ENCODE measurements at regions not wholly inside any gene's neighbourhood (a gene's known extent, or its start where the extent isn't known, plus 50 kb on each side); places are given as distances from the start of the nearest gene placed in this dataset.
"Not testable (repeated sequence)": the region's sequence is repeated elsewhere in the genome, so short reads cannot be mapped to it uniquely, and the experiment has no call there.

- no peak overlapping the region for H3K9ac ChIP-seq (replicated peaks; ENCODE audit: extremely low read depth, insufficient read depth, low read length)
- dilution Hi-C loops (cut with MboI; ENCODE audit: extremely low pct_ligation_motif_present, low sequenced_read_pairs), result no loop called here
- H3K4me3 ChIP-seq (replicated peaks in 1 of 3; ENCODE audit: insufficient read depth in 1 of 3, low read depth in 1 of 3, low read length in 3 of 3), result no peak overlapping the region
- no peaks in the 10 kb centered on the region for H3K36me3 ChIP-seq (ENCODE audit: control insufficient read depth in 2 of 2, extremely low read depth in 1 of 2, insufficient read depth in 2 of 2, low read length in 2 of 2)
- no peak for DNase-seq (ENCODE audit: low read depth, low spot score)
- intact Hi-C loops (cut with micrococcal nuclease), result no loop called here
- FAIRE-seq, result no peak
- no peak overlapping the region for H3K4me2 ChIP-seq (ENCODE audit: insufficient read depth, low read length)
- H3K79me2 ChIP-seq (ENCODE audit: control insufficient read depth, insufficient read depth, low read length), result no peaks in the 10 kb centered on the region
- no peaks in the 10 kb centered on the region for H3K9me3 ChIP-seq (replicated peaks; ENCODE audit: control insufficient read depth, insufficient read depth, low read length)
- peaks cover 0 to 1% of the 10 kb centered on the region in 2 experiments for H3K27me3 ChIP-seq (ENCODE audit: control insufficient read depth in 2 of 2, insufficient read depth in 2 of 2, low read length in 2 of 2)
- no TSS peak for BruUV-seq (replicated peaks)
- H3K27ac ChIP-seq (ENCODE audit: insufficient read depth, low read depth, low read length), result no peak overlapping the region
- TF ChIP-seq CTCF (IDR thresholded peaks at IDR 0.05; ENCODE audit: extremely low read depth in 1 of 2, insufficient read depth in 1 of 2, low read depth in 1 of 2, low read length in 2 of 2) (no peak), MAX (IDR thresholded peaks at IDR 0.05; ENCODE audit: insufficient read depth, insufficient read length) (no peak), FOS (IDR thresholded peaks at IDR 0.05; ENCODE audit: borderline replicate concordance, insufficient read depth, low read length) (no peak), POLR2A (IDR thresholded peaks at IDR 0.05; ENCODE audit: low read depth, low read length) (no peak), POLR2AphosphoS5 (IDR thresholded peaks at IDR 0.05; ENCODE audit: insufficient read depth, low read depth, low read length) (no peak), JUN (IDR thresholded peaks at IDR 0.05; ENCODE audit: borderline replicate concordance, insufficient read depth, insufficient read length, low read depth) (no peak), EZH2 (IDR thresholded peaks at IDR 0.05; ENCODE audit: borderline replicate concordance, low read depth, low read length, severe bottlenecking) (no peak), GATA2 (IDR thresholded peaks at IDR 0.05; ENCODE audit: insufficient read depth, insufficient read length, low read depth, low read length) (no peak), MYC (IDR thresholded peaks at IDR 0.05; ENCODE audit: low read depth, low read length) (no peak)
- POLR2A ChIA-PET, result no interaction called here
- H2AFZ ChIP-seq (ENCODE audit: low read depth, low read length), result no peak overlapping the region
- no peaks in the 10 kb centered on the region for H3K4me1 ChIP-seq (ENCODE audit: control insufficient read depth, extremely low read depth, insufficient read depth, low read length)
- CTCF ChIA-PET, result interaction anchor here (1.2 kb wide), 1 partner anchor 21 kb away, joined by 3 read pairs; no protein-coding TSS in a partner anchor
- no peaks in the 10 kb centered on the region for H4K20me1 ChIP-seq (replicated peaks; ENCODE audit: control insufficient read depth, extremely low read depth, insufficient read depth, low read length)
- no peaks in the 10 kb centered on the region for H3K9me1 ChIP-seq (replicated peaks; ENCODE audit: control insufficient read depth, extremely low read depth, insufficient read depth, low read length)
Measured at GRCh38 chr3:23136054-23136453, 67.1 kb upstream of the UBE2E2 start.

- H3K4me1 ChIP-seq (ENCODE audit: control insufficient read depth, extremely low read depth, insufficient read depth, low read length); CTCF ChIA-PET; dilution Hi-C loops (cut with MboI; ENCODE audit: extremely low pct_ligation_motif_present, low sequenced_read_pairs); H3K9me3 ChIP-seq (replicated peaks; ENCODE audit: control insufficient read depth, insufficient read depth, low read length); intact Hi-C loops (cut with micrococcal nuclease); H3K9me1 ChIP-seq (replicated peaks; ENCODE audit: control insufficient read depth, extremely low read depth, insufficient read depth, low read length); H3K27me3 ChIP-seq (ENCODE audit: control insufficient read depth in 2 of 2, insufficient read depth in 2 of 2, low read length in 2 of 2); DNase-seq (ENCODE audit: low read depth, low spot score); H4K20me1 ChIP-seq (replicated peaks; ENCODE audit: control insufficient read depth, extremely low read depth, insufficient read depth, low read length); H3K9ac ChIP-seq (replicated peaks; ENCODE audit: extremely low read depth, insufficient read depth, low read length); POLR2A ChIA-PET; BruUV-seq (replicated peaks); FAIRE-seq; H2AFZ ChIP-seq (ENCODE audit: low read depth, low read length); H3K27ac ChIP-seq (ENCODE audit: insufficient read depth, low read depth, low read length); H3K4me3 ChIP-seq (replicated peaks in 1 of 3; ENCODE audit: insufficient read depth in 1 of 3, low read depth in 1 of 3, low read length in 3 of 3); H3K79me2 ChIP-seq (ENCODE audit: control insufficient read depth, insufficient read depth, low read length); H3K36me3 ChIP-seq (ENCODE audit: control insufficient read depth in 2 of 2, extremely low read depth in 1 of 2, insufficient read depth in 2 of 2, low read length in 2 of 2); H3K4me2 ChIP-seq (ENCODE audit: insufficient read depth, low read length): not testable (repeated sequence)
Measured at GRCh38 chr3:23144051-23144450, 59.1 kb upstream of the UBE2E2 start.

Measured in endothelial cell of umbilical vein (primary cell).